ENCODE measurements at regions not wholly inside any gene's neighbourhood (a gene's known extent, or its start where the extent isn't known, plus 50 kb on each side); places are given as distances from the start of the nearest gene placed in this dataset.

DNA sequence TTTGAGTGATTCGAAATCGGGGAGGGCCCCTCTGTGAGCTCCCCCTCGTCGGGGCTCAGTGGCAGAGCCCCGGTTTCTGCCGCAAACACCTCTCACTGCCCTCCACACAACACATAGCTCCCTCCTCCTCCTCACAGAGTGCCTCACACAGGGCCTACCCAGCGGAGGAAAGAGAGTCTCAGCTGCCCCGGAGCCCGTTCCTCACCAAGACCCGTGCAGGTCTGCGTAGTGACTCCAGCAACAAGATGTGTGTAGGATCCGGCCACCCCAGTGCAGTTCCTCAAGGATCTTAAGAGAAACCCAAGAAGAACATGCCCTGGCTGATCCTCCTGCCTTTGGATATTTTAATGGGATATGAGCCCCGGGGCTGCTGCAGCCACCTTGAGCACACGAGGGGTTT lies 238.4 kb downstream of the BRD1 start:
- Histone ChIP-seq H4K5ac (ENCODE audit: low read depth, low read length) (no peak overlapping the region), H2BK5ac (ENCODE audit: low read depth, low read length, poor library complexity, severe bottlenecking) (no peak overlapping the region), H3K14ac (replicated peaks; ENCODE audit: low read depth, low read length) (no peak overlapping the region), H2AFZ (replicated peaks; ENCODE audit: low read length, poor library complexity) (no peak overlapping the region), H3K79me1 (ENCODE audit: low read depth in 1 of 2, low read length in 2 of 2) (no peaks in the 10 kb centered on the region), H3K27ac (ENCODE audit: insufficient read depth, low read length) (no peak overlapping the region), H3K36me3 (ENCODE audit: control insufficient read depth, insufficient read depth, low read length) (no peaks in the 10 kb centered on the region), H3K4me3 (ENCODE audit: insufficient read depth, low read depth, low read length) (no peak overlapping the region), H2BK120ac (ENCODE audit: low read depth, low read length) (no peak overlapping the region), H3K9me3 (ENCODE audit: control insufficient read depth, insufficient read depth, low read length) (peaks cover 71% of the 10 kb centered on the region), H3K9me1 (ENCODE audit: insufficient read depth, low read length) (no peaks in the 10 kb centered on the region), H2BK20ac (ENCODE audit: low read depth, low read length) (no peak overlapping the region), H3K18ac (ENCODE audit: low read depth, low read length) (no peak overlapping the region), H3K4me2 (ENCODE audit: low read depth, low read length) (no peak overlapping the region), H2AK5ac (ENCODE audit: low read depth, low read length) (no peak overlapping the region), H4K91ac (ENCODE audit: insufficient read depth, low read depth, low read length) (no peak overlapping the region), H2AK9ac (replicated peaks; ENCODE audit: low read depth, low read length, poor library complexity) (no peak overlapping the region), H3K9ac (ENCODE audit: low read depth, low read length) (no peak overlapping the region), H2BK15ac (ENCODE audit: low read depth, low read length) (no peak overlapping the region), H3K4me1 (ENCODE audit: control insufficient read depth, insufficient read depth, low read length) (no peaks in the 10 kb centered on the region), H3K27me3 (ENCODE audit: control insufficient read depth, insufficient read depth, low read length) (no peaks in the 10 kb centered on the region), H3K56ac (ENCODE audit: extremely low read depth, insufficient read depth, low read length) (no peak overlapping the region), H3K4ac (ENCODE audit: low read depth, low read length) (no peak overlapping the region), H4K20me1 (ENCODE audit: insufficient read depth, low read length) (no peaks in the 10 kb centered on the region), H3K23ac (ENCODE audit: low read depth, low read length) (no peak overlapping the region), H4K8ac (ENCODE audit: low read depth in 2 of 2, low read length in 2 of 2) (no peak overlapping the region)
- DNase-seq (no peak), ATAC-seq (ENCODE audit: low read depth) (no peak)
- no peak for TF ChIP-seq CTCF (conservative IDR thresholded peaks at IDR 0.05; ENCODE audit: low read depth, low read length)
- TF ChIP-seq CHD1 (IDR thresholded peaks at IDR 0.05; ENCODE audit: low read depth, low read length) = no peak
- TF ChIP-seq MAZ (IDR thresholded peaks at IDR 0.05; ENCODE audit: borderline replicate concordance, low read depth, low read length) = no peak
- TF ChIP-seq MXI1 (IDR thresholded peaks at IDR 0.05; ENCODE audit: borderline replicate concordance, low read depth, low read length) = no peak
- TF ChIP-seq RAD21 (IDR thresholded peaks at IDR 0.05; ENCODE audit: low read length) = no peak
- TF ChIP-seq SMC3 (IDR thresholded peaks at IDR 0.05; ENCODE audit: low read depth, low read length) = no peak
- TF ChIP-seq POLR2A (IDR thresholded peaks at IDR 0.05; ENCODE audit: low read depth, low read length) = no peak
- TF ChIP-seq, protein P1, sequence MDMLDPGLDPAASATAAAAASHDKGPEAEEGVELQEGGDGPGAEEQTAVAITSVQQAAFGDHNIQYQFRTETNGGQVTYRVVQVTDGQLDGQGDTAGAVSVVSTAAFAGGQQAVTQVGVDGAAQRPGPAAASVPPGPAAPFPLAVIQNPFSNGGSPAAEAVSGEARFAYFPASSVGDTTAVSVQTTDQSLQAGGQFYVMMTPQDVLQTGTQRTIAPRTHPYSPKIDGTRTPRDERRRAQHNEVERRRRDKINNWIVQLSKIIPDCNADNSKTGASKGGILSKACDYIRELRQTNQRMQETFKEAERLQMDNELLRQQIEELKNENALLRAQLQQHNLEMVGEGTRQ (IDR thresholded peaks at IDR 0.05; ENCODE audit: low read depth, low read length) = no peak
- TF ChIP-seq MAFK (IDR thresholded peaks at IDR 0.05; ENCODE audit: low read depth, low read length) = no peak
- no peak for TF ChIP-seq NFE2L2 (IDR thresholded peaks at IDR 0.05; ENCODE audit: low read depth, low read length)
- TF ChIP-seq RFX5 (IDR thresholded peaks at IDR 0.05; ENCODE audit: low read depth, low read length) = no peak
- no peak for TF ChIP-seq BHLHE40 (IDR thresholded peaks at IDR 0.05; ENCODE audit: low read depth, low read length)
- no peak for TF ChIP-seq FOS (IDR thresholded peaks at IDR 0.05; ENCODE audit: low read depth, low read length)
- TF ChIP-seq RCOR1 (IDR thresholded peaks at IDR 0.05; ENCODE audit: insufficient replicate concordance, low read length) = no peak
- no peak for TF ChIP-seq CEBPB (IDR thresholded peaks at IDR 0.05; ENCODE audit: low read depth, low read length)
- no peak for TF ChIP-seq ELK1 (IDR thresholded peaks at IDR 0.05; ENCODE audit: borderline replicate concordance, low read depth, low read length)
- ChIA-PET CTCF (no interaction called here), POLR2A (ENCODE audit: unreplicated experiment) (no interaction called here)
- 60% methylated on average over 2 of the region's 14 CpGs; no CpG with 5 or more reads in 1 of the 2 experiments for WGBS, 2 experiments (ENCODE audit: extremely low coverage in 2 of 2, insufficient read length in 1 of 2)
- intact Hi-C loops (cut with micrococcal nuclease) (no loop called here), in situ Hi-C loops (cut with MboI; ENCODE audit: low sequenced_read_pairs) (no loop called here), dilution Hi-C loops (cut with HindIII; ENCODE audit: low sequenced_read_pairs, unreplicated experiment) (no loop called here)
- no TSS peak for BruUV-seq (replicated peaks)

Data from IMR-90 (cell line).